ENCODE measurements at regions not wholly inside any gene's neighbourhood (a gene's known extent, or its start where the extent isn't known, plus 50 kb on each side); places are given as distances from the start of the nearest gene placed in this dataset.

GRCh38 chr3:72673011-72673771 is 175.1 kb downstream of the SHQ1 start:
- TF ChIP-seq, protein P1, sequence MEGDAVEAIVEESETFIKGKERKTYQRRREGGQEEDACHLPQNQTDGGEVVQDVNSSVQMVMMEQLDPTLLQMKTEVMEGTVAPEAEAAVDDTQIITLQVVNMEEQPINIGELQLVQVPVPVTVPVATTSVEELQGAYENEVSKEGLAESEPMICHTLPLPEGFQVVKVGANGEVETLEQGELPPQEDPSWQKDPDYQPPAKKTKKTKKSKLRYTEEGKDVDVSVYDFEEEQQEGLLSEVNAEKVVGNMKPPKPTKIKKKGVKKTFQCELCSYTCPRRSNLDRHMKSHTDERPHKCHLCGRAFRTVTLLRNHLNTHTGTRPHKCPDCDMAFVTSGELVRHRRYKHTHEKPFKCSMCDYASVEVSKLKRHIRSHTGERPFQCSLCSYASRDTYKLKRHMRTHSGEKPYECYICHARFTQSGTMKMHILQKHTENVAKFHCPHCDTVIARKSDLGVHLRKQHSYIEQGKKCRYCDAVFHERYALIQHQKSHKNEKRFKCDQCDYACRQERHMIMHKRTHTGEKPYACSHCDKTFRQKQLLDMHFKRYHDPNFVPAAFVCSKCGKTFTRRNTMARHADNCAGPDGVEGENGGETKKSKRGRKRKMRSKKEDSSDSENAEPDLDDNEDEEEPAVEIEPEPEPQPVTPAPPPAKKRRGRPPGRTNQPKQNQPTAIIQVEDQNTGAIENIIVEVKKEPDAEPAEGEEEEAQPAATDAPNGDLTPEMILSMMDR (IDR thresholded peaks at IDR 0.05; ENCODE audit: low read length, missing control alignments): no peak
- H3K4me3 ChIP-seq (replicated peaks; ENCODE audit: low read depth, low read length): no peak overlapping the region
- no peak for DNase-seq (ENCODE audit: low read depth)

- TF ChIP-seq, protein P1 (IDR thresholded peaks at IDR 0.05; ENCODE audit: low read length, missing control alignments): no peak
- no peak for DNase-seq (ENCODE audit: low read depth)
- no peak overlapping the region for H3K4me3 ChIP-seq (replicated peaks; ENCODE audit: low read depth, low read length)
Measured at GRCh38 chr3:72669224-72669623, 179.0 kb downstream of the SHQ1 start.

- no peak overlapping the region for H3K4me3 ChIP-seq (replicated peaks; ENCODE audit: low read depth, low read length)
- no peak for DNase-seq (ENCODE audit: low read depth)
- TF ChIP-seq, protein P1 (IDR thresholded peaks at IDR 0.05; ENCODE audit: low read length, missing control alignments): no peak
Measured at GRCh38 chr3:72666447-72666755, 181.8 kb downstream of the SHQ1 start.

DNA sequence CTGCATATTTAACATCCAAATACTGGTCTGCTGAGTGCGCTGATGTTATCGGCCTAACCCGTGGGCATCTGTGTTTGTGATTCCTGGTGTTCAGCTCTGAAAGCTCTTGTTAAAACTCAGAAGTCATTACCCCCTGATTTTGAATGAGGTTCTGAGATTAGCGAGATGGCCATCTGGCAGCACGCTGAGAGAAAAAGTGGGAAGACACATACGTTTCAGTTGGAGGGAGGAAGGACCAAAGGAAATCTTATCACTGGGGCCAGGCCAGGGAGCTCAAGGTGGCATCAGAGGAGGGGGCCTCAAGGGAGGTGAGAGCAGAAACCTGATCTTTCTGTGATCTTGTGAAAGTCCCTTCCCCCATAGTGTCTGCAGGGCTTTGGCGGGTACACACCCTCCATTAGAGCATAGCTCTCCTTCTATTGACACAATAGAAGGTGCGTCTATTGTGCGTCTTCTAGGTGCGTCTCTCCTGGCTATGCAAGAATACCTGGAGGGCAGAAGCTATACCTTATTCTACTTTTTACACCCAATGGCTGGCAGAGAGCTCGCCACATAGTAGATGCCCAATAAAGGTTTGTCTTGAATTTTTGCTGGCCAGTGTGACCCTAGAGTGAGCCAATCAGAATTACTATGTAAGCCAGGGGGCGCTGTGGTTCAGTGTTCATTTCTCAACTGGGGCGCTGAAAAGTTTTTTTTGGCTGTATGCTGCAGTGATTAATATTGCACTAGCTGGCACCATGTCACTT is 182.4 kb downstream of the SHQ1 start:
- no peak overlapping the region for H3K4me3 ChIP-seq (replicated peaks; ENCODE audit: low read depth, low read length)
- peak; percentile 39 for DNase-seq (ENCODE audit: low read depth)
- TF ChIP-seq, protein P1 (IDR thresholded peaks at IDR 0.05; ENCODE audit: low read length, missing control alignments): peak; percentile 49

DNA sequence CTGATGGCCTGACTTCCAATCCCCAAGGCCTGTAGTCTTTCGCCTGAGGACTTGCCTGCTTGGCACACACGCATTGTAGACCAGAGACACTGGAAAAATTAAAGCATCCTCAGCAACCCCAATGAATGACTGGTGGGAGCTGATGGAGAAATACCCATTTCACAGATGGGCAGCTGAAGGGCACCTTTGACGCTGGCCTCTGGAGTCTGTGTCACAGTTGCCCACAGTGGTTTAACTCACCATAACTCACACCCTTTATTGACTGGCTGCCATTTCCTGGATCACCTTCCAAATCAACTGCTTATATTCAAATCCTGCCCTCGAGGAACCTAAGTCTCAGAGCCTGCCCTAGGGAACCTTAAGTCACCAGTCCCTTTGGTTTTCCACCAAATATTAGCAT is 183.1 kb downstream of the SHQ1 start:
- TF ChIP-seq, protein P1 (IDR thresholded peaks at IDR 0.05; ENCODE audit: low read length, missing control alignments): no peak
- no peak for DNase-seq (ENCODE audit: low read depth)
- H3K4me3 ChIP-seq (replicated peaks; ENCODE audit: low read depth, low read length): no peak overlapping the region

- peak; percentile 25 for DNase-seq (ENCODE audit: low read depth)
- no peak overlapping the region for H3K4me3 ChIP-seq (replicated peaks; ENCODE audit: low read depth, low read length)
- TF ChIP-seq, protein P1 (IDR thresholded peaks at IDR 0.05; ENCODE audit: low read length, missing control alignments): no peak
Measured at GRCh38 chr3:72664184-72664975, 183.9 kb downstream of the SHQ1 start.

Measured in fibroblast of pulmonary artery (primary cell).